PC-3 (cell line): ENCODE measurements at regions not wholly inside any gene's neighbourhood (a gene's known extent, or its start where the extent isn't known, plus 50 kb on each side); places are given as distances from the start of the nearest gene placed in this dataset.

Source experiments
- ATAC-seq: fragments of 200-7000 bp; cut with Tn5 transposase; 2 replicates; pipeline ENCODE4 v1.9.1; 2020; ENCODE audit warnings: mild to moderate bottlenecking, moderate library complexity
- BruUV-seq: library from RNA; stranded (reverse); fragments of 400-500 nt; replicated peaks from 2 replicates; lab custom pipeline; 2021; lab: Mats Ljungman, UMichigan
- CTCF ChIA-PET: fragments of 300-600 bp; sonication (Branson Sonifier 250); formaldehyde crosslinking; loops from one replicate; lab custom pipeline; 2022; ENCODE audit warnings: antibody characterized with exemption; lab: Charles Lee
- POLR2A ChIA-PET: fragments of 300-600 bp; sonication (Branson Sonifier 250); formaldehyde crosslinking; loops from one replicate; lab custom pipeline; 2022; ENCODE audit warnings: antibody characterized with exemption; ENCODE audit not compliant: unreplicated experiment; lab: Charles Lee
- DNase-seq: peaks from one replicate; pipeline ENCODE4 v3.0.0-alpha.2; 2015
- H2AFZ ChIP-seq: fragments of 300-600 bp; sonication (generic); 2 replicates; pipeline ENCODE4 v1.6.0; 2016; ENCODE audit warnings: antibody characterized with exemption, low read length
- H3F3A ChIP-seq: fragments of 300-600 bp; sonication (generic); one replicate; pipeline ENCODE4 v1.6.0; 2017; ENCODE audit warnings: antibody characterized with exemption, low read length, control low read depth, mild to moderate bottlenecking; ENCODE audit not compliant: unreplicated experiment
- H3K27ac ChIP-seq: fragments of 300-600 bp; sonication (generic); 2 replicates; pipeline ENCODE4 v1.5.1; 2016; ENCODE audit warnings: mild to moderate bottlenecking, low read length
- H3K27me3 ChIP-seq: fragments of 300-600 bp; sonication (generic); 2 replicates; pipeline ENCODE4 v1.6.1; 2016; ENCODE audit warnings: low read length, mixed read lengths
- H3K36me3 ChIP-seq: fragments of 300-600 bp; sonication (generic); 2 replicates; pipeline ENCODE4 v1.6.1; 2016; ENCODE audit warnings: low read depth, mixed run types, low read length, mixed read lengths
- H3K4me1 ChIP-seq: fragments of 300-600 bp; sonication (generic); 2 replicates; pipeline ENCODE4 v1.5.1; 2016; ENCODE audit warnings: low read length; ENCODE audit not compliant: insufficient read depth
- H3K4me2 ChIP-seq: fragments of 300-600 bp; sonication (generic); 2 replicates; pipeline ENCODE4 v1.6.0; 2016; ENCODE audit warnings: low read length
- H3K4me3 ChIP-seq: fragments of 300-600 bp; sonication (generic); 2 replicates; pipeline ENCODE4 v1.5.1; 2016; ENCODE audit warnings: mild to moderate bottlenecking, low read length, mixed read lengths
- H3K79me2 ChIP-seq: fragments of 300-600 bp; sonication (generic); 2 replicates; pipeline ENCODE4 v1.6.1; 2017; ENCODE audit warnings: low read length, mixed read lengths
- H3K9ac ChIP-seq: fragments of 300-600 bp; sonication (generic); 2 replicates; pipeline ENCODE4 v1.6.0; 2016; ENCODE audit warnings: mild to moderate bottlenecking, low read length
- H3K9me2 ChIP-seq: fragments of 300-600 bp; sonication (generic); replicated peaks from 2 replicates; pipeline ENCODE4 v1.6.1; 2016; ENCODE audit warnings: mixed run types, low read length, mixed read lengths
- H3K9me3 ChIP-seq: fragments of 300-600 bp; sonication (generic); 2 replicates; pipeline ENCODE4 v1.6.1; 2016; ENCODE audit warnings: low read length, mixed read lengths
- H4K20me1 ChIP-seq: fragments of 300-600 bp; sonication (generic); 2 replicates; pipeline ENCODE4 v1.6.1; 2016; ENCODE audit warnings: low read length, mixed read lengths
- CTCF ChIP-seq: fragments of 300-600 bp; sonication (generic); conservative IDR thresholded peaks from 2 replicates; pipeline ENCODE4 v1.5.1; 2017; ENCODE audit warnings: antibody characterized with exemption, low read depth, mild to moderate bottlenecking, low read length
- EZH2 ChIP-seq: fragments of 300-600 bp; sonication (generic); IDR thresholded peaks from one replicate; pipeline ENCODE4 v1.6.1; 2017; ENCODE audit warnings: antibody characterized with exemption, mild to moderate bottlenecking, low read length; ENCODE audit not compliant: unreplicated experiment
- EZH2phosphoT487 ChIP-seq: fragments of 300-600 bp; sonication (generic); IDR thresholded peaks from 2 replicates; pipeline ENCODE4 v1.6.1; 2018; ENCODE audit warnings: mild to moderate bottlenecking, antibody characterized with exemption, low read length, borderline replicate concordance
- intact Hi-C: fragments of 100-400 bp; cut with micrococcal nuclease; formaldehyde crosslinking; loops from 2 replicates; pipeline ENCODE4 v1.9.0; 2023

GRCh38 chr14:101226603-101227425, 323.3 kb upstream of the RTL1 start:
- Histone ChIP-seq H3K27ac (no peak overlapping the region), H2AFZ (no peak overlapping the region), H3K4me1 (no peaks in the 10 kb centered on the region), H3K9me3 (no peaks in the 10 kb centered on the region), H3K79me2 (no peaks in the 10 kb centered on the region), H3K9me2 (no peaks in the 10 kb centered on the region), H3K36me3 (no peaks in the 10 kb centered on the region), H3K4me2 (no peak overlapping the region), H3K4me3 (no peak overlapping the region), H4K20me1 (no peaks in the 10 kb centered on the region), H3F3A (no peaks in the 10 kb centered on the region), H3K9ac (no peak overlapping the region), H3K27me3 (no peaks in the 10 kb centered on the region)
- CTCF ChIA-PET, result no interaction called here
- BruUV-seq, result no TSS peak
- no peak for TF ChIP-seq CTCF
- no peak for TF ChIP-seq EZH2
- no peak for TF ChIP-seq EZH2phosphoT487
- DNase-seq (no peak), ATAC-seq (no peak)
- intact Hi-C loops, result no loop called here
- POLR2A ChIA-PET, result no interaction called here

- BruUV-seq, result no TSS peak
- Histone ChIP-seq H3K4me1 (no peaks in the 10 kb centered on the region), H3K4me2 (no peak overlapping the region), H3K4me3 (no peak overlapping the region), H3F3A (no peaks in the 10 kb centered on the region), H4K20me1 (no peaks in the 10 kb centered on the region), H2AFZ (no peak overlapping the region), H3K27me3 (no peaks in the 10 kb centered on the region), H3K9me2 (no peaks in the 10 kb centered on the region), H3K27ac (no peak overlapping the region), H3K79me2 (no peaks in the 10 kb centered on the region), H3K9me3 (no peaks in the 10 kb centered on the region), H3K9ac (no peak overlapping the region), H3K36me3 (no peaks in the 10 kb centered on the region)
- TF ChIP-seq EZH2phosphoT487 (no peak), CTCF (no peak), EZH2 (no peak)
- CTCF ChIA-PET, result no interaction called here
- DNase-seq (no peak), ATAC-seq (no peak)
- POLR2A ChIA-PET, result no interaction called here
- intact Hi-C loops, result no loop called here
These were observed 324.4 kb upstream of the RTL1 start for GRCh38 chr14:101227611-101228594.
